ENCODE measurements at regions not wholly inside any gene's neighbourhood (a gene's known extent, or its start where the extent isn't known, plus 50 kb on each side); places are given as distances from the start of the nearest gene placed in this dataset.

- TF ChIP-seq POLR2A (IDR thresholded peaks at IDR 0.05) (no peak), EP300 (IDR thresholded peaks at IDR 0.05) (no peak), CTCF (IDR thresholded peaks at IDR 0.05) (no peak), POLR2AphosphoS5 (IDR thresholded peaks at IDR 0.05) (no peak)
These were observed 1179.6 kb downstream of the AMY1C start for GRCh38 chr1:104929280-104929679.
